ENCODE measurements at regions not wholly inside any gene's neighbourhood (a gene's known extent, or its start where the extent isn't known, plus 50 kb on each side); places are given as distances from the start of the nearest gene placed in this dataset.

DNA sequence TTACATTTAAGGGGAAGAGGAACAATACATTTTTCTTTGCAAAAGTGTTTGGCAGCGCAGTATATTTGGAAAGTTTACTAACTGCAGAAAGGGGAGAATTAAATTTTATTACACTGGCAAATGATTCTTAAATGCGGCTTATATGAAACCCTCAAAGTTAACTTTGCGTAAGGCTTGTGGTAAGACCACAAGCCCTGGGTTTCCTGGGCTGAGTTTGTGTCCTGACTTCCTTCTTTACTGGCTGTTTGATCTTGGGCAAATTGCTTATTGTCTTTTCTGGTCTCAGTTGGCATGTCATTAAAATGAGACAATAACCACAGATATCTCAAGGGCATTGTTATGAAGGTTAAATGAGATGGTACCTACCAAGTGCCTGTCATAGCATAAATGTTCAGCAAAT, 106.8 kb downstream of the GLRX3 start:
- Mint-ChIP-seq H3K27me3 (peaks cover 25% of the 10 kb centered on the region), H3K4me1 (ENCODE audit: low read depth) (peaks cover 13% of the 10 kb centered on the region), H3K36me3 (ENCODE audit: low read depth) (peaks cover 3% of the 10 kb centered on the region), H3K4me3 (no peak overlapping the region), H3K9me3 (peaks cover 2% of the 10 kb centered on the region), H3K27ac (no peak overlapping the region)
- DNase-seq (no peak), ATAC-seq (no peak)
- POLR2A ChIA-PET: no interaction called here
- intact Hi-C loops (cut with micrococcal nuclease): no loop called here
- CTCF ChIA-PET: no interaction called here
- TF ChIP-seq, protein P1, sequence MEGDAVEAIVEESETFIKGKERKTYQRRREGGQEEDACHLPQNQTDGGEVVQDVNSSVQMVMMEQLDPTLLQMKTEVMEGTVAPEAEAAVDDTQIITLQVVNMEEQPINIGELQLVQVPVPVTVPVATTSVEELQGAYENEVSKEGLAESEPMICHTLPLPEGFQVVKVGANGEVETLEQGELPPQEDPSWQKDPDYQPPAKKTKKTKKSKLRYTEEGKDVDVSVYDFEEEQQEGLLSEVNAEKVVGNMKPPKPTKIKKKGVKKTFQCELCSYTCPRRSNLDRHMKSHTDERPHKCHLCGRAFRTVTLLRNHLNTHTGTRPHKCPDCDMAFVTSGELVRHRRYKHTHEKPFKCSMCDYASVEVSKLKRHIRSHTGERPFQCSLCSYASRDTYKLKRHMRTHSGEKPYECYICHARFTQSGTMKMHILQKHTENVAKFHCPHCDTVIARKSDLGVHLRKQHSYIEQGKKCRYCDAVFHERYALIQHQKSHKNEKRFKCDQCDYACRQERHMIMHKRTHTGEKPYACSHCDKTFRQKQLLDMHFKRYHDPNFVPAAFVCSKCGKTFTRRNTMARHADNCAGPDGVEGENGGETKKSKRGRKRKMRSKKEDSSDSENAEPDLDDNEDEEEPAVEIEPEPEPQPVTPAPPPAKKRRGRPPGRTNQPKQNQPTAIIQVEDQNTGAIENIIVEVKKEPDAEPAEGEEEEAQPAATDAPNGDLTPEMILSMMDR (IDR thresholded peaks at IDR 0.05): no peak

DNA sequence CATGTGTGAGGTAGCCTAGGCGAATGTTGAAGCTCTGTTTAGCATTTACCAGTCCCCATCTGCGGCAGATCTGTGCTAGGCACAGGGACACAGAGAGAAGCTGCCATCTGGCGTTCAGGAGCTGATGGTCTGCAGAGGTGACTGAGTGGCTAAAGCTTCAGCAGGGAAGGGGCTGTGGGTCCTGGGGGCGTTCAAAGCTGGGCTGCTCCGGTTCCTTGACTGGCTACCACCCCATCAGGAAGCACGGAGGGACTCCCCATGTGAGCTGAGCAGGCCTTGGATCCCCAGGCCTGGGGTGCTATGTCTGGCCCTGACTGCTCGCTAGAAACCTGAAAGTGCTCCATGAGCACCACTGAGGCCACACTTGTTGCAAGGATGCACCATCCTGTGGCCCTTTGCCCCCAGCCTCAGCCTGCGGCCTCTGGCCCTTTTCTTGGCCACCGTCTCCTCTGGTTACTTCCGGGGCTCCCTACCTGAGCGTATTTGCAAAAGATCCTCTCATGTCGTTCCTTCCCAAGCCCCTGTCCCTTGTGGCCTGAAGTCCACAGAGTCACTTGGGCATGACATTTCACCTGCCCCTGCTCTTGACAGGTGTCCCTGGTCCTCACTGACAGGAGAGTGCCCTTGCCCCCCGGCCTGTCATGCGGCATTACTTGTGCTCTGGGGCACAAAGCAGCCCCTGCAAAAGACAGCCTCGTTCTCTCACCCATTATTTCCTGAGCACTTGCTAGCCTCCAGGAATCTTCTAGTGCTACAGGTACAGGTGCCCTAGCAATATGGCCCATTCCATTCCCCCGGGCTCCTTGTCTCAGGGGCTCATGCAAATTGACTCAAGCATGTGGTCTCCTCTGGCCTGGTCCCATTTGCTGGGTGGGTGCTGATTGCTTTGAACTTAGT, 108.1 kb downstream of the GLRX3 start:
- intact Hi-C loops (cut with micrococcal nuclease): no loop called here
- CTCF ChIA-PET: no interaction called here
- H3K36me3 Mint-ChIP-seq (ENCODE audit: low read depth): peaks cover 3% of the 10 kb centered on the region
- TF ChIP-seq, protein P1 (IDR thresholded peaks at IDR 0.05): no peak
- DNase-seq (no peak), ATAC-seq (no peak)
- POLR2A ChIA-PET: no interaction called here
- H3K27me3 Mint-ChIP-seq: peaks cover 25% of the 10 kb centered on the region
- H3K27ac Mint-ChIP-seq: no peak overlapping the region
- H3K4me3 Mint-ChIP-seq: no peak overlapping the region
- H3K4me1 Mint-ChIP-seq (ENCODE audit: low read depth): peaks cover 13% of the 10 kb centered on the region
- H3K9me3 Mint-ChIP-seq: peaks cover 2% of the 10 kb centered on the region

DNA sequence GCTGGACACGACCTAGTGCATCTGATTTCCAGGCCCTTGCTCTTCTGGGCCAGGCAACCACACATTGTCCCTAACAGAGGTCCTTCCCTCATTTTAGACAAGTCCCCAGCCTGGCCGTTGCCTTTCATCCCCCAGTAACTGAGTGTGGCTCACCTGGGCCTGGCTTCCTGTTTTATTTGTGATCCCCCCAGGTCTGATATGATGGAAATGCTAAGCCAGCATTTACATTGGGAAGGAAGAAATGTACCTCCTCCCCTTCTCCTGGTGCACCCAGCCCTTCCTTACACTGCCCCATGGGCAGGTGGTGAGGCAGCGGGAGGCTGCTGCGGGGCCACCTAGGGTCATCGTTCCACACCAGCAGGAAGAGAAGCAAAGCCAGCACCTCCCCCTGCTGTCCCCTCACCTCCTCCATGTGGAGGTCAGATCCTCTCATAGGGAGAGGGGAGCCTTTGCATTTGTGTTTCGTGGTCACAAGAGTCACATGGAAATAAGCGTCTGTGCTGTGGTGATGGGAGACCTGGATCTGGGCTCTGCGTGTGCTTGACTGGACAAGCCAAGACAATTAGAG, 108.8 kb downstream of the GLRX3 start:
- H3K4me1 Mint-ChIP-seq (ENCODE audit: low read depth): peaks cover 13% of the 10 kb centered on the region
- H3K27me3 Mint-ChIP-seq: peaks cover 23% of the 10 kb centered on the region
- POLR2A ChIA-PET: no interaction called here
- intact Hi-C loops (cut with micrococcal nuclease): no loop called here
- no peak overlapping the region for H3K4me3 Mint-ChIP-seq
- H3K27ac Mint-ChIP-seq: no peak overlapping the region
- TF ChIP-seq, protein P1 (IDR thresholded peaks at IDR 0.05): no peak
- CTCF ChIA-PET: no interaction called here
- no peak for ATAC-seq
- DNase-seq: no peak
- peaks cover 3% of the 10 kb centered on the region for H3K36me3 Mint-ChIP-seq (ENCODE audit: low read depth)
- H3K9me3 Mint-ChIP-seq: peaks cover 2% of the 10 kb centered on the region

DNA sequence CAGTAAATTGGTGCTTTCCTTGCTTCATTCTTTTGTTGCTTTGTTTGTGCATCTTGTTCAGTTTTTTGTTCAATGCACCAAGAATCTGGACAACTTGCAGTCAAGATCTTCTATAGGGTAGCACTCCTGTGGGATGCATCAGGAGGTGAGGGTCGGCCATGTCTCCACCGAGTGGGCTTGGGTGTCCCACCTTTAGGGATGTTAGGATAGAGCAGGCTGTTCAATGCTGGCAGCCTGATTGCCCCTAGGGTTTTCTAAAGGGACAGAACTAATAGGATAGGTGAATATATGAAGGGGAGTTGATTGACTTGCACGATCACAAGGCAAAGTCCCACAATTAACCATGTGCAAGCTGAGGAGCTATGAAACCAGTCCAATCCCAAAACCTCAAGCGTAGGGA, 109.9 kb downstream of the GLRX3 start:
- Mint-ChIP-seq H3K27me3 (peaks cover 19% of the 10 kb centered on the region), H3K4me1 (ENCODE audit: low read depth) (peaks cover 13% of the 10 kb centered on the region), H3K36me3 (ENCODE audit: low read depth) (peaks cover under 1% of the 10 kb centered on the region), H3K27ac (no peak overlapping the region), H3K9me3 (no peaks in the 10 kb centered on the region), H3K4me3 (no peak overlapping the region)
- ATAC-seq: no peak
- POLR2A ChIA-PET: no interaction called here
- TF ChIP-seq, protein P1 (IDR thresholded peaks at IDR 0.05): no peak
- intact Hi-C loops (cut with micrococcal nuclease): no loop called here
- CTCF ChIA-PET: no interaction called here
- no peak for DNase-seq

DNA sequence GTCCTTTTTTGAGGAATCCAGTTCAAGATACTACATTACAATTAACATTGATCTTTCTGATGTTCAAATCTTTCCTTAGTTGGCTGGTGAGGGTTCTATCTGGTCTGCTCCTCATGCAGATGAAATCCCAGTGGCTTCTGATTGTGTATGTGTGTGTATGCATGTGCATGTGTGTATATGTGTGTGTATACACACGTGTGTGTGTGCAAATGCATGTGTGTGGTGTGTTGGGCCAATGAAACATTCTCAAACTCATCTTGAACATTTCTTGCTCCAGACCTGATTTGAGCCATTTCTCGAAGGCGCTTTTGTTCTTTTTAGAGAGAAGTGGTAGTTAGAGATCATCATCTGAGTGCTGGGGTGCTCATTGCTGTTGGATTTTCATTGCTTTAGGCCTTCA, 113.9 kb downstream of the GLRX3 start:
- TF ChIP-seq, protein P1 (IDR thresholded peaks at IDR 0.05): no peak
- CTCF ChIA-PET: no interaction called here
- no peak overlapping the region for H3K4me3 Mint-ChIP-seq
- DNase-seq (no peak), ATAC-seq (no peak)
- H3K9me3 Mint-ChIP-seq: no peaks in the 10 kb centered on the region
- POLR2A ChIA-PET: no interaction called here
- no peaks in the 10 kb centered on the region for H3K4me1 Mint-ChIP-seq (ENCODE audit: low read depth)
- no peak overlapping the region for H3K27ac Mint-ChIP-seq
- peaks cover 4% of the 10 kb centered on the region for H3K27me3 Mint-ChIP-seq
- intact Hi-C loops (cut with micrococcal nuclease): no loop called here
- H3K36me3 Mint-ChIP-seq (ENCODE audit: low read depth): no peaks in the 10 kb centered on the region

Data from activated CD8-positive, alpha-beta T cell treated with anti-CD3 and anti-CD28 coated beads for 36 hours (primary cell).